PC-9 (cell line): ENCODE measurements at regions not wholly inside any gene's neighbourhood (a gene's known extent, or its start where the extent isn't known, plus 50 kb on each side); places are given as distances from the start of the nearest gene placed in this dataset.

Source experiments
- EZH2 ChIP-seq: fragments of 200-600 bp; sonication (generic); IDR thresholded peaks from 2 replicates; pipeline ENCODE4 v1.8.0; 2017; ENCODE audit warnings: antibody characterized with exemption, low read depth
- TF ChIP-seq, protein P1 (sequence below): fragments of 200-600 bp; sonication (generic); conservative IDR thresholded peaks from 2 replicates; pipeline ENCODE4 v1.6.1; 2017; ENCODE audit warnings: mixed run types, antibody characterized with exemption, mild to moderate bottlenecking, moderate library complexity

DNA sequence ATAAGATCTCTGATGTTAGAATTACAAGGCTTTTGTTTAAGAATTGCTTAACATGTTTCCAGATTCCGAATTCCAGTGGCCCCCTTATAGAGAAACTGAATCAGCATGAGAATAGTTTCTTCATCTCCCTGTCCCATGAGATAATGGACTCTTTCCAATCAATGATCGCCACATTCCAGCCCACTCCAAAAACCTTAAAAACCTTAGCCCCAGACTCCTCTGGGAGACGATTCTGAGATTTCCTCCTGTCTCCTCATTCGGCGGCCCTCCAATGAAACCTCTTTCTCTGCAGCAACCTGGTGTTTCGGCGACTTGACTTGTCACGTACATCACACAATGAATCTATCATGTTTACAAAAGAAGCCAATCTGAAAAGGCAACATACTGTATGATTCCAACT lies 197.1 kb upstream of the PSMD7 start:
- TF ChIP-seq, protein P1, sequence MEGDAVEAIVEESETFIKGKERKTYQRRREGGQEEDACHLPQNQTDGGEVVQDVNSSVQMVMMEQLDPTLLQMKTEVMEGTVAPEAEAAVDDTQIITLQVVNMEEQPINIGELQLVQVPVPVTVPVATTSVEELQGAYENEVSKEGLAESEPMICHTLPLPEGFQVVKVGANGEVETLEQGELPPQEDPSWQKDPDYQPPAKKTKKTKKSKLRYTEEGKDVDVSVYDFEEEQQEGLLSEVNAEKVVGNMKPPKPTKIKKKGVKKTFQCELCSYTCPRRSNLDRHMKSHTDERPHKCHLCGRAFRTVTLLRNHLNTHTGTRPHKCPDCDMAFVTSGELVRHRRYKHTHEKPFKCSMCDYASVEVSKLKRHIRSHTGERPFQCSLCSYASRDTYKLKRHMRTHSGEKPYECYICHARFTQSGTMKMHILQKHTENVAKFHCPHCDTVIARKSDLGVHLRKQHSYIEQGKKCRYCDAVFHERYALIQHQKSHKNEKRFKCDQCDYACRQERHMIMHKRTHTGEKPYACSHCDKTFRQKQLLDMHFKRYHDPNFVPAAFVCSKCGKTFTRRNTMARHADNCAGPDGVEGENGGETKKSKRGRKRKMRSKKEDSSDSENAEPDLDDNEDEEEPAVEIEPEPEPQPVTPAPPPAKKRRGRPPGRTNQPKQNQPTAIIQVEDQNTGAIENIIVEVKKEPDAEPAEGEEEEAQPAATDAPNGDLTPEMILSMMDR: no peak
- TF ChIP-seq EZH2: no peak
